Cardiac fibroblast (primary cell): ENCODE measurements at regions not wholly inside any gene's neighbourhood (a gene's known extent, or its start where the extent isn't known, plus 50 kb on each side); places are given as distances from the start of the nearest gene placed in this dataset.

ENCODE experiments used
- DNase-seq, 2 donors: peaks; one replicate each; pipeline versions ENCODE4 v3.0.0 to v3.0.0-alpha.2; 2010; ENCODE audit warnings: low read depth in 2 of 2
- H3K4me3 ChIP-seq, 2 donors: replicated peaks in 1 of 2; 1 replicate in 1 of 2; 2 replicates in 1 of 2; pipeline ENCODE4 v1.5.1; 2011; ENCODE audit warnings: low read depth in 2 of 2, low read length in 2 of 2, mild to moderate bottlenecking in 2 of 2, moderate library complexity in 1 of 2
- TF ChIP-seq, protein P1 (sequence below): IDR thresholded peaks from one replicate; pipeline ENCODE4 v1.5.1; 2011; ENCODE audit warnings: low read depth, mild to moderate bottlenecking, low read length, inconsistent platforms

DNA sequence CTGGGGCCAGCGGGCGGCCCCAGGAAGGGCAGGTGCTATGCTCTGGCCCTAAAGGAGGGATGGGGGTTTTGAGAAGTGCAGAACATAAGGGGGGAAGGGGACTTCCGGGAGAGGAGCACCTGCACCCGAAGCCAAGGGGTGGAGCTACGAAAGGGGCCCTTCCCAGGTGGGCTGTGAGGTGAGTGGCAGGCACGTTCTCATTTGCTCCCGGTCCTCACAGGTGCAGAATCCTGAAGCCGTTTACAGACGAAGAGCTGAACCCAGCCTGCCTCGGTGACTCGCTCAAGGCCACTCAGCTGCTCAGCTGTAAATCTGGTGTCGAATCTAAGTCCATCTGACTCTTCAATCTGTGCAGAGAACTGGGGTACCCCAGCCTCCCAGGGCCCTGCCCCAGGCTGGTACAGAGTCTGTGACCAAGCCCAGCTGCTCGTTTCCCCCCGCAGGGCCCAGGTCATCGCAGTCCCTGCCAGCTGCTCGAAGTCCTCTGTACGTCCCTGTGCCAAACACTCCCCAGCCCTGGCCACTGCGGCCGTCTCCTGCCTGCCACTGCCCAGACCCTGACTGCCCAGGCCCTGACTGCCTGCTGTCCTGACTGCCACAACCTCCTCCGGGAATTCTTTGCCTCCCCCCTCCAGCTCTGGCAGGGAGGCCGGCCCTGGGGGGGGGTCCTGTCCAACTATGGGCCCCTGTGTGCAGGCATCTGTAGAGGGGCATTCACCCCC lies 53.8 kb upstream of the RXRA start:
- no peak for DNase-seq
- TF ChIP-seq, protein P1, sequence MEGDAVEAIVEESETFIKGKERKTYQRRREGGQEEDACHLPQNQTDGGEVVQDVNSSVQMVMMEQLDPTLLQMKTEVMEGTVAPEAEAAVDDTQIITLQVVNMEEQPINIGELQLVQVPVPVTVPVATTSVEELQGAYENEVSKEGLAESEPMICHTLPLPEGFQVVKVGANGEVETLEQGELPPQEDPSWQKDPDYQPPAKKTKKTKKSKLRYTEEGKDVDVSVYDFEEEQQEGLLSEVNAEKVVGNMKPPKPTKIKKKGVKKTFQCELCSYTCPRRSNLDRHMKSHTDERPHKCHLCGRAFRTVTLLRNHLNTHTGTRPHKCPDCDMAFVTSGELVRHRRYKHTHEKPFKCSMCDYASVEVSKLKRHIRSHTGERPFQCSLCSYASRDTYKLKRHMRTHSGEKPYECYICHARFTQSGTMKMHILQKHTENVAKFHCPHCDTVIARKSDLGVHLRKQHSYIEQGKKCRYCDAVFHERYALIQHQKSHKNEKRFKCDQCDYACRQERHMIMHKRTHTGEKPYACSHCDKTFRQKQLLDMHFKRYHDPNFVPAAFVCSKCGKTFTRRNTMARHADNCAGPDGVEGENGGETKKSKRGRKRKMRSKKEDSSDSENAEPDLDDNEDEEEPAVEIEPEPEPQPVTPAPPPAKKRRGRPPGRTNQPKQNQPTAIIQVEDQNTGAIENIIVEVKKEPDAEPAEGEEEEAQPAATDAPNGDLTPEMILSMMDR: no peak
- no peak overlapping the region for H3K4me3 ChIP-seq

DNA sequence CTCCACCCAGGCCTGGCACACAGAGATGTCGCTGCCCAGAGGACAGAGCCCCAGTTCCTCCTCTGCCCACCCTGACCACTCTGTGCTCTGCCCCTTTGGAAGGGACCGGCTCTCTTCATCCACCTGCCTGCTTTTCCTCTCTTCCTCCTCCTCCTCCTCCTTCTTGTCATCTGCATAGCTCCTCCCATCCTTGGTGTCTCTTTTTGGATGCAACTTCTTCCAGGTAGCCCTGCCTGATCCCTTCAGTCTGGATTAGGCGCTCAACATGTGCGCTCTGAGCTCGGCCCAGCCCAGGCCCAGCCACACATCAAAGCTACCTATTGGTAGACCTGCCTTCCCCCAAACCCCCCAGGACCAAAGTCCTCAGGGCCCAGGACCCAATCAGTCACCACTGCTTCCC lies 52.6 kb upstream of the RXRA start:
- TF ChIP-seq, protein P1: no peak
- no peak overlapping the region for H3K4me3 ChIP-seq
- no peak for DNase-seq

DNA sequence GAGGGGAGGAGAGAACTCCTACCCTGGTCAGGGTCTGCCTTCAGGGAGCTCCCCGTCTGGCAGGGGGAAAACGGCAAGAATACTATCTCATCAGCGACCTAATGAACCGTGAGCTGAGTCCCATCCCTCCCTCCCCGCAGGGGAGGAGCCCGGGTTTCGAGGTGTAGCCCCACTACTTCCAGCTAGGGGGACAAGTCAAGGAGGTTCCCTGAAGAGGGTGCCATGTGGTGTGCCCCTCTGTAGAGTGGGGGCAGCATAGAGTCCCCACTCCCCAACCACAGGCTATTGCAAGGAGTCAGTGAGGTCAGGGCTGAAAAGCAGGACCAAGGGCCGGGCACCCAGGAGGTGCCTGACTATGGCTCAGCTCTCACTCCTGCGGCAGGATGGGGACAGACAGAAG lies 50.9 kb upstream of the RXRA start:
- DNase-seq: no peak
- H3K4me3 ChIP-seq: no peak overlapping the region
- TF ChIP-seq, protein P1: no peak

DNA sequence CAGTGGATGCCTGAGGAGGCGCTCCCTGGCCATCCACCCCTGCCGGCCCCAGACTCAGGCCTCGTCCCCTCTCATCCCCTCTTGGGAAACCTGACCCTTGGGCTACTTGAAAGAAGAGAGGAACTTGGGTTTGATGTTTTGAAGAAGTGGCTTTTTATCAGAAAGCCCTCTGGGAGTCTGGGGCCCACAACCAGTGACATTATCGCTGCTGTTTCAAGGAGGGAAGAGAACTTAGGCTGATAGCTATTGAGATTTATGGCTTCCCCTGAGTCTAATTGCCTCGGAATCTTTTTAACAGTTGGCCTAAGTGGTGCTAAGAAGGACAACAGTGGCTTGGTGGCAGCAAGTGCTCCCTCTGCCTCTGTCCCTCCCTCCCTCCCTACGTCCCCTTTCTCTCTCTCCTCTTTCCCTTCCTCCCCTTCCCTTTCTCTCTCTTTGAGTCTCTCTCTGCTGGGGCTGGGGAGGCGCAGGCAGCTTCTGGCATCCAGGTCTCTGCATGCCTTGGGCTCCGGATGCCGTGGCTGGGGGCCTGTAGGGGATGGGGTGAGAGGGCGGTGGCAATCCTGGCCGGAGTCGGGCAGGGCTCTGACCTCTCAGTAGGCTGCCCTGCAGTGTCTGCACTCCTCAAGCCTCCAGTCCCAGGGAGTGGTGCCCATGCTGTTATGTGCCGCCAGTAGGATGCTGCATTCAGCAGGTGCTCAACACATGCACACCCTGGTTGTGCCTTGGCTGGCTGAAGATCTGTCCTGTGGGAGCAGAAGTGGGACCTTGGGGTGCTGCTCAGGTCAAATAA lies 49.6 kb upstream of the RXRA start:
- TF ChIP-seq, protein P1: no peak
- DNase-seq: no peak
- no peak overlapping the region for H3K4me3 ChIP-seq
